Activated CD8-positive, alpha-beta memory T cell treated with anti-CD3 and anti-CD28 coated beads for 24 hours (primary cell): ENCODE measurements at regions not wholly inside any gene's neighbourhood (a gene's known extent, or its start where the extent isn't known, plus 50 kb on each side); places are given as distances from the start of the nearest gene placed in this dataset.
A peak's percentile ranks its signal among the peaks of the same experiment; 100 is the strongest.

Experiments used
- DNase-seq: peaks from one replicate; pipeline ENCODE4 v3.0.0-alpha.2; 2020

- peak; percentile 79 for DNase-seq
Observed at GRCh38 chr2:9739531-9739964, 103.7 kb upstream of the TAF1B start.

GRCh38 chr2:9740382-9741073 lies 102.7 kb upstream of the TAF1B start:
- no peak for DNase-seq

GRCh38 chr2:9741110-9741509 lies 102.2 kb upstream of the TAF1B start:
- DNase-seq: no peak

GRCh38 chr2:9742601-9743000 lies 100.7 kb upstream of the TAF1B start:
- no peak for DNase-seq

- no peak for DNase-seq
Observed at GRCh38 chr2:9744256-9745004, 98.8 kb upstream of the TAF1B start.

- no peak for DNase-seq
Observed at GRCh38 chr2:9745153-9745899, 97.9 kb upstream of the TAF1B start.

GRCh38 chr2:9747396-9747795 lies 95.9 kb upstream of the TAF1B start:
- no peak for DNase-seq

- DNase-seq: no peak
Observed at GRCh38 chr2:9748577-9748976, 94.7 kb upstream of the TAF1B start.

GRCh38 chr2:9749546-9750223 lies 93.6 kb upstream of the TAF1B start:
- DNase-seq: no peak

GRCh38 chr2:9750224-9751215 lies 92.8 kb upstream of the TAF1B start:
- no peak for DNase-seq

- no peak for DNase-seq
Observed at GRCh38 chr2:9751831-9752230, 91.4 kb upstream of the TAF1B start.

- peak; percentile 90 for DNase-seq
Observed at GRCh38 chr2:9752441-9753275, 90.6 kb upstream of the TAF1B start.

GRCh38 chr2:9753276-9753600 lies 90.0 kb upstream of the TAF1B start:
- no peak for DNase-seq

GRCh38 chr2:9753665-9754531 lies 89.4 kb upstream of the TAF1B start:
- DNase-seq: peak; percentile 79

- no peak for DNase-seq
Observed at GRCh38 chr2:9754532-9754887, 88.8 kb upstream of the TAF1B start.

- DNase-seq: no peak
Observed at GRCh38 chr2:9755008-9755407, 88.3 kb upstream of the TAF1B start.

GRCh38 chr2:9755638-9756037 lies 87.6 kb upstream of the TAF1B start:
- no peak for DNase-seq

GRCh38 chr2:9756692-9757250 lies 86.5 kb upstream of the TAF1B start:
- DNase-seq: no peak

- no peak for DNase-seq
Observed at GRCh38 chr2:9757501-9758264, 85.6 kb upstream of the TAF1B start.
